ENCODE measurements at regions not wholly inside any gene's neighbourhood (a gene's known extent, or its start where the extent isn't known, plus 50 kb on each side); places are given as distances from the start of the nearest gene placed in this dataset.

DNA sequence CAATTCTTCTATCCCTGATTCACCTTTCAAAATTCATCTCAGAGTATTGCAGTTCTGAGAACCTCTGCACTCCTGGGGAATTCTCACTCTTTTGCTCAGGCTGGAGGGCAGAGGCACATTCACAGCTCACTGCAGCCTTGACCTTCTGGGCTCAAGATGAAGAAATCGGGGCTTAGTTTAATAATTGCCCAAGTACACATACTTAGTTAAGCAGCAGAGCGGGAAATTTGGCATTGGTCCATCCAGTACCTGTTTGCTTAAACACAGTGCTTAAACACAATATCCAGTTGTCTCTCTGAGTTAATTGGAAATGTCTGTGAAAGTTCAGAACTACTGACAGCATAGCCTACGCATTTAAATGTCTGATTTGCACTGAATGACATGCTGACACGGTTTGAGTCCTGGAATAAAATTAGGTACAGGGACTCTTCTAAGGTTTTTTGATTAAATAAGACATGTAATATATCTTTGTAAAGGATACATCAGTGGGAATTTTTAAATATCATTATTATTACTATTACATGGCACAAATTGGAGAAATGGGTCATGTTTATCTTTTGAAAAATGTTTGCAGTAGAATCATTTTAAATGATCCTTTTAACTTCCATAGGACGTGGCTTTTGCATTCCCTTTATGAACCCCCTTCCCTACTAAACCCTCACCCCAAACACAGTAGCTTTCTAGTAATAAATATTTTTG, 337.4 kb downstream of the SRGAP2C start:
- WGBS (ENCODE audit: insufficient coverage, insufficient replicate concordance, low lambda C conversion rate, missing lambda C conversion rate) = 25% methylated on average over 5 of the region's 5 CpGs
- BruUV-seq (replicated peaks) = no TSS peak
- Histone ChIP-seq H3K27ac (ENCODE audit: control insufficient read depth, insufficient read depth) (no peak overlapping the region), H3K79me2 (ENCODE audit: control insufficient read depth, insufficient read depth, low read length) (no peaks in the 10 kb centered on the region), H3K4me1 (ENCODE audit: control insufficient read depth, insufficient read depth, low read length) (no peaks in the 10 kb centered on the region), H3K4me3 (no peak overlapping the region), H3K4me2 (ENCODE audit: control insufficient read depth, insufficient read depth) (no peak overlapping the region), H3K27me3 (replicated peaks in 1 of 2; ENCODE audit: control insufficient read depth in 2 of 2, insufficient read depth in 2 of 2, low read length in 1 of 2) (peaks cover 0 to 2% of the 10 kb centered on the region in 2 experiments; a peak in 2 of 4 replicates), H2AFZ (ENCODE audit: control insufficient read depth, low read depth, low read length) (no peak overlapping the region), H3K9me3 (replicated peaks; ENCODE audit: control insufficient read depth, insufficient read depth, low read length) (peaks cover 1% of the 10 kb centered on the region; the same call in 1 of the 3 replicates), H4K20me1 (ENCODE audit: control insufficient read depth, insufficient read depth) (no peaks in the 10 kb centered on the region), H3K9ac (ENCODE audit: control insufficient read depth, insufficient read depth, low read length) (no peak overlapping the region), H3K36me3 (ENCODE audit: control insufficient read depth in 2 of 2, insufficient read depth in 2 of 2, low read length in 1 of 2) (no peaks in the 10 kb centered on the region)
- intact Hi-C loops (cut with micrococcal nuclease; ENCODE audit: unreplicated experiment) = loop anchor here (10.0 kb wide), 1 partner anchor 63 kb away; no protein-coding TSS in a partner anchor
- ATAC-seq (no peak), FAIRE-seq (no peak), DNase-seq (ENCODE audit: low read depth, low spot score) (no peak)
- RAD21 ChIA-PET (ENCODE audit: unreplicated experiment) = no interaction called here
- SMC1A ChIA-PET (ENCODE audit: uncharacterized antibody, unreplicated experiment) = no interaction called here
- CTCF ChIA-PET = no interaction called here
- POLR2A ChIA-PET = no interaction called here
- in situ Hi-C loops (cut with MboI) = no loop called here
- TF ChIP-seq, protein P1, sequence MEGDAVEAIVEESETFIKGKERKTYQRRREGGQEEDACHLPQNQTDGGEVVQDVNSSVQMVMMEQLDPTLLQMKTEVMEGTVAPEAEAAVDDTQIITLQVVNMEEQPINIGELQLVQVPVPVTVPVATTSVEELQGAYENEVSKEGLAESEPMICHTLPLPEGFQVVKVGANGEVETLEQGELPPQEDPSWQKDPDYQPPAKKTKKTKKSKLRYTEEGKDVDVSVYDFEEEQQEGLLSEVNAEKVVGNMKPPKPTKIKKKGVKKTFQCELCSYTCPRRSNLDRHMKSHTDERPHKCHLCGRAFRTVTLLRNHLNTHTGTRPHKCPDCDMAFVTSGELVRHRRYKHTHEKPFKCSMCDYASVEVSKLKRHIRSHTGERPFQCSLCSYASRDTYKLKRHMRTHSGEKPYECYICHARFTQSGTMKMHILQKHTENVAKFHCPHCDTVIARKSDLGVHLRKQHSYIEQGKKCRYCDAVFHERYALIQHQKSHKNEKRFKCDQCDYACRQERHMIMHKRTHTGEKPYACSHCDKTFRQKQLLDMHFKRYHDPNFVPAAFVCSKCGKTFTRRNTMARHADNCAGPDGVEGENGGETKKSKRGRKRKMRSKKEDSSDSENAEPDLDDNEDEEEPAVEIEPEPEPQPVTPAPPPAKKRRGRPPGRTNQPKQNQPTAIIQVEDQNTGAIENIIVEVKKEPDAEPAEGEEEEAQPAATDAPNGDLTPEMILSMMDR (IDR thresholded peaks at IDR 0.05 in 2 of 3, conservative IDR thresholded peaks at IDR 0.05 in 1 of 3; ENCODE audit: control insufficient read depth in 2 of 3, extremely low read depth in 1 of 3, insufficient read depth in 1 of 3, low read depth in 3 of 3, low read length in 3 of 3) = no peak
- no peak for TF ChIP-seq ZNF384 (IDR thresholded peaks at IDR 0.05; ENCODE audit: borderline replicate concordance, low read depth, low read length)
- TF ChIP-seq POLR2AphosphoS5 (IDR thresholded peaks at IDR 0.05; ENCODE audit: low read length) = no peak
- TF ChIP-seq, protein P2, sequence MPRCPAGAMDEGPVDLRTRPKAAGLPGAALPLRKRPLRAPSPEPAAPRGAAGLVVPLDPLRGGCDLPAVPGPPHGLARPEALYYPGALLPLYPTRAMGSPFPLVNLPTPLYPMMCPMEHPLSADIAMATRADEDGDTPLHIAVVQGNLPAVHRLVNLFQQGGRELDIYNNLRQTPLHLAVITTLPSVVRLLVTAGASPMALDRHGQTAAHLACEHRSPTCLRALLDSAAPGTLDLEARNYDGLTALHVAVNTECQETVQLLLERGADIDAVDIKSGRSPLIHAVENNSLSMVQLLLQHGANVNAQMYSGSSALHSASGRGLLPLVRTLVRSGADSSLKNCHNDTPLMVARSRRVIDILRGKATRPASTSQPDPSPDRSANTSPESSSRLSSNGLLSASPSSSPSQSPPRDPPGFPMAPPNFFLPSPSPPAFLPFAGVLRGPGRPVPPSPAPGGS (IDR thresholded peaks at IDR 0.05; ENCODE audit: borderline replicate concordance, insufficient read depth, low read depth, low read length, poor library complexity, severe bottlenecking) = no peak
- TF ChIP-seq ZZZ3 (IDR thresholded peaks at IDR 0.05; ENCODE audit: control insufficient read depth, insufficient read length, low read depth) = no peak
- TF ChIP-seq EZH2 (IDR thresholded peaks at IDR 0.05; ENCODE audit: borderline replicate concordance, control insufficient read depth, low read depth, low read length) = no peak
- TF ChIP-seq FOXK2 (IDR thresholded peaks at IDR 0.05) = no peak
- TF ChIP-seq NBN (IDR thresholded peaks at IDR 0.05) = no peak
- TF ChIP-seq RAD21 (IDR thresholded peaks at IDR 0.05; ENCODE audit: insufficient read depth, low read depth, low read length) = no peak
- no peak for TF ChIP-seq TCF3 (IDR thresholded peaks at IDR 0.05; ENCODE audit: borderline replicate concordance, insufficient read depth, low read depth, low read length)
- TF ChIP-seq RB1 (IDR thresholded peaks at IDR 0.05; ENCODE audit: borderline replicate concordance) = no peak
- TF ChIP-seq HCFC1 (IDR thresholded peaks at IDR 0.05; ENCODE audit: low read length) = no peak
- no peak for TF ChIP-seq PML (IDR thresholded peaks at IDR 0.05; ENCODE audit: low read length)
- TF ChIP-seq, protein P3, sequence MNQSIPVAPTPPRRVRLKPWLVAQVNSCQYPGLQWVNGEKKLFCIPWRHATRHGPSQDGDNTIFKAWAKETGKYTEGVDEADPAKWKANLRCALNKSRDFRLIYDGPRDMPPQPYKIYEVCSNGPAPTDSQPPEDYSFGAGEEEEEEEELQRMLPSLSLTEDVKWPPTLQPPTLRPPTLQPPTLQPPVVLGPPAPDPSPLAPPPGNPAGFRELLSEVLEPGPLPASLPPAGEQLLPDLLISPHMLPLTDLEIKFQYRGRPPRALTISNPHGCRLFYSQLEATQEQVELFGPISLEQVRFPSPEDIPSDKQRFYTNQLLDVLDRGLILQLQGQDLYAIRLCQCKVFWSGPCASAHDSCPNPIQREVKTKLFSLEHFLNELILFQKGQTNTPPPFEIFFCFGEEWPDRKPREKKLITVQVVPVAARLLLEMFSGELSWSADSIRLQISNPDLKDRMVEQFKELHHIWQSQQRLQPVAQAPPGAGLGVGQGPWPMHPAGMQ (IDR thresholded peaks at IDR 0.05; ENCODE audit: borderline replicate concordance) = no peak
- TF ChIP-seq NFIC (IDR thresholded peaks at IDR 0.05; ENCODE audit: low read depth, low read length) = no peak
- no peak for TF ChIP-seq BMI1 (IDR thresholded peaks at IDR 0.05; ENCODE audit: borderline replicate concordance)
- no peak for TF ChIP-seq JUND (IDR thresholded peaks at IDR 0.05; ENCODE audit: low read depth, low read length)
- TF ChIP-seq CEBPB (IDR thresholded peaks at IDR 0.05; ENCODE audit: borderline replicate concordance in 1 of 2, low read depth in 2 of 2, low read length in 2 of 2) = no peak
